ENCODE measurements at regions not wholly inside any gene's neighbourhood (a gene's known extent, or its start where the extent isn't known, plus 50 kb on each side); places are given as distances from the start of the nearest gene placed in this dataset.

GRCh38 chr16:49127103-49127502 lies 154.5 kb downstream of the CBLN1 start:
- no peak for DNase-seq (ENCODE audit: low read depth)

GRCh38 chr16:49121636-49122035 lies 160.0 kb downstream of the CBLN1 start:
- DNase-seq (ENCODE audit: low read depth), result no peak

- DNase-seq (ENCODE audit: low read depth), result no peak
Measured at GRCh38 chr16:49120631-49121030, 161.0 kb downstream of the CBLN1 start.

- no peak for DNase-seq (ENCODE audit: low read depth)
Measured at GRCh38 chr16:49116873-49117272, 164.8 kb downstream of the CBLN1 start.

- no peak for DNase-seq (ENCODE audit: low read depth)
Measured at GRCh38 chr16:49115956-49116355, 165.7 kb downstream of the CBLN1 start.

- no peak for DNase-seq (ENCODE audit: low read depth)
Measured at GRCh38 chr16:49112754-49113153, 168.9 kb downstream of the CBLN1 start.

- DNase-seq (ENCODE audit: low read depth), result no peak
Measured at GRCh38 chr16:49111351-49111750, 170.3 kb downstream of the CBLN1 start.

GRCh38 chr16:49108611-49109010 lies 173.0 kb downstream of the CBLN1 start:
- DNase-seq (ENCODE audit: low read depth), result no peak

- no peak for DNase-seq (ENCODE audit: low read depth)
Measured at GRCh38 chr16:49103298-49103697, 178.3 kb downstream of the CBLN1 start.

GRCh38 chr16:49101997-49102396 lies 179.6 kb downstream of the CBLN1 start:
- no peak for DNase-seq (ENCODE audit: low read depth)

GRCh38 chr16:49100366-49100765 lies 181.3 kb downstream of the CBLN1 start:
- no peak for DNase-seq (ENCODE audit: low read depth)

GRCh38 chr16:49097964-49098363 lies 183.7 kb downstream of the CBLN1 start:
- no peak for DNase-seq (ENCODE audit: low read depth)

- no peak for DNase-seq (ENCODE audit: low read depth)
Measured at GRCh38 chr16:49096176-49096945, 185.3 kb downstream of the CBLN1 start.

- DNase-seq (ENCODE audit: low read depth), result no peak
Measured at GRCh38 chr16:49095539-49095938, 186.1 kb downstream of the CBLN1 start.

GRCh38 chr16:49094471-49094870 lies 187.2 kb downstream of the CBLN1 start:
- DNase-seq (ENCODE audit: low read depth), result no peak

- no peak for DNase-seq (ENCODE audit: low read depth)
Measured at GRCh38 chr16:49093939-49094338, 187.7 kb downstream of the CBLN1 start.

GRCh38 chr16:49092704-49093103 lies 188.9 kb downstream of the CBLN1 start:
- no peak for DNase-seq (ENCODE audit: low read depth)

- DNase-seq (ENCODE audit: low read depth), result no peak
Measured at GRCh38 chr16:49089533-49089932, 192.1 kb downstream of the CBLN1 start.

- DNase-seq (ENCODE audit: low read depth), result no peak
Measured at GRCh38 chr16:49089039-49089438, 192.6 kb downstream of the CBLN1 start.

- DNase-seq (ENCODE audit: low read depth), result peak; percentile 10
Measured at GRCh38 chr16:49085686-49086085, 196.0 kb downstream of the CBLN1 start.

- DNase-seq (ENCODE audit: low read depth), result no peak
Measured at GRCh38 chr16:49084628-49085390, 196.8 kb downstream of the CBLN1 start.

GRCh38 chr16:49081554-49081953 lies 200.1 kb downstream of the CBLN1 start:
- no peak for DNase-seq (ENCODE audit: low read depth)

GRCh38 chr16:49081086-49081485 lies 200.6 kb downstream of the CBLN1 start:
- DNase-seq (ENCODE audit: low read depth), result no peak

- DNase-seq (ENCODE audit: low read depth), result no peak
Measured at GRCh38 chr16:49078571-49078970, 203.1 kb downstream of the CBLN1 start.
